IMR-90 (cell line): ENCODE measurements at regions not wholly inside any gene's neighbourhood (a gene's known extent, or its start where the extent isn't known, plus 50 kb on each side); places are given as distances from the start of the nearest gene placed in this dataset.

Experiments
- ATAC-seq: fragments of 200-7000 bp; cut with Tn5 transposase; 2 replicates; pipeline ENCODE4 v1.9.1; 2020; ENCODE audit warnings: low read depth, mild to moderate bottlenecking, moderate library complexity
- BruUV-seq: library from RNA; stranded (reverse); fragments of 400-500 nt; replicated peaks from 2 replicates; lab custom pipeline; 2021; lab: Mats Ljungman, UMichigan
- CTCF ChIA-PET: fragments of 300-600 bp; formaldehyde crosslinking; extraction: SDS; loops from one replicate; lab custom pipeline; 2021; ENCODE audit warnings: antibody characterized with exemption; lab: Yijun Ruan, JAX
- POLR2A ChIA-PET: fragments of 300-600 bp; sonication (Branson Sonifier 250); formaldehyde crosslinking; loops from one replicate; lab custom pipeline; 2022; ENCODE audit warnings: antibody characterized with exemption; ENCODE audit not compliant: unreplicated experiment; lab: Charles Lee
- DNase-seq: peaks from one replicate; pipeline ENCODE4 v3.0.0; 2013
- H2AFZ ChIP-seq: replicated peaks from 2 replicates; pipeline ENCODE3; 2013; ENCODE audit warnings: low read length, mild to moderate bottlenecking; ENCODE audit not compliant: poor library complexity
- H2AK5ac ChIP-seq: 2 replicates; pipeline ENCODE4 v1.6.1; 2013; ENCODE audit warnings: low read depth, low read length, inconsistent platforms
- H2AK9ac ChIP-seq: replicated peaks from 2 replicates; pipeline ENCODE3; 2013; ENCODE audit warnings: mild to moderate bottlenecking, low read depth, low read length, moderate library complexity; ENCODE audit not compliant: poor library complexity
- H2BK120ac ChIP-seq: 2 replicates; pipeline ENCODE4 v1.6.1; 2013; ENCODE audit warnings: low read depth, low read length, inconsistent platforms
- H2BK15ac ChIP-seq: 3 replicates; pipeline ENCODE4 v1.6.1; 2013; ENCODE audit warnings: low read depth, low read length, inconsistent platforms
- H2BK20ac ChIP-seq: 2 replicates; pipeline ENCODE4 v1.6.1; 2013; ENCODE audit warnings: low read depth, mild to moderate bottlenecking, inconsistent platforms, low read length, moderate library complexity
- H2BK5ac ChIP-seq: 2 replicates; pipeline ENCODE4 v1.6.1; 2013; ENCODE audit warnings: mild to moderate bottlenecking, low read depth, low read length, inconsistent platforms; ENCODE audit not compliant: poor library complexity, severe bottlenecking
- H3K14ac ChIP-seq: replicated peaks from 2 replicates; pipeline ENCODE4 v1.6.1; 2013; ENCODE audit warnings: low read depth, low read length, inconsistent platforms
- H3K18ac ChIP-seq: 2 replicates; pipeline ENCODE4 v1.6.1; 2013; ENCODE audit warnings: low read depth, low read length, control low read depth
- H3K23ac ChIP-seq: 2 replicates; pipeline ENCODE4 v1.6.1; 2013; ENCODE audit warnings: low read depth, low read length, inconsistent platforms
- H3K27ac ChIP-seq: 2 replicates; pipeline ENCODE4 v1.5.1; 2013; ENCODE audit warnings: mild to moderate bottlenecking, control low read depth, low read length; ENCODE audit not compliant: insufficient read depth
- H3K27me3 ChIP-seq: 2 replicates; pipeline ENCODE4 v1.6.1; 2013; ENCODE audit warnings: low read length; ENCODE audit not compliant: control insufficient read depth, insufficient read depth
- H3K36me3 ChIP-seq: 2 replicates; pipeline ENCODE4 v1.6.1; 2013; ENCODE audit warnings: low read length, mixed read lengths; ENCODE audit not compliant: control insufficient read depth, insufficient read depth
- H3K4ac ChIP-seq: 2 replicates; pipeline ENCODE4 v1.6.1; 2013; ENCODE audit warnings: low read depth, low read length, inconsistent platforms
- H3K4me1 ChIP-seq: 2 replicates; pipeline ENCODE4 v1.6.1; 2013; ENCODE audit warnings: low read length, mixed read lengths; ENCODE audit not compliant: control insufficient read depth, insufficient read depth
- H3K4me2 ChIP-seq: 2 replicates; pipeline ENCODE4 v1.6.1; 2013; ENCODE audit warnings: low read depth, mild to moderate bottlenecking, control low read depth, low read length, moderate library complexity
- H3K4me3 ChIP-seq: 2 replicates; pipeline ENCODE4 v1.5.1; 2013; ENCODE audit warnings: low read depth, mild to moderate bottlenecking, control low read depth, low read length, moderate library complexity; ENCODE audit not compliant: insufficient read depth
- H3K56ac ChIP-seq: 2 replicates; pipeline ENCODE4 v1.6.1; 2013; ENCODE audit warnings: low read length, inconsistent platforms; ENCODE audit not compliant: insufficient read depth; ENCODE audit errors: extremely low read depth
- H3K79me1 ChIP-seq, 2 experiments: 2 replicates each; pipeline ENCODE4 v1.6.1; 2013; ENCODE audit warnings: low read length in 2 of 2, inconsistent platforms in 1 of 2, low read depth in 1 of 2
- H3K9ac ChIP-seq: 2 replicates; pipeline ENCODE4 v1.6.1; 2013; ENCODE audit warnings: low read depth, low read length, control low read depth
- H3K9me1 ChIP-seq: 2 replicates; pipeline ENCODE4 v1.6.1; 2013; ENCODE audit warnings: low read length, inconsistent platforms; ENCODE audit not compliant: insufficient read depth
- H3K9me3 ChIP-seq: 2 replicates; pipeline ENCODE4 v1.6.1; 2013; ENCODE audit warnings: low read length; ENCODE audit not compliant: control insufficient read depth, insufficient read depth
- H4K20me1 ChIP-seq: 2 replicates; pipeline ENCODE4 v1.6.1; 2013; ENCODE audit warnings: low read length, inconsistent platforms; ENCODE audit not compliant: insufficient read depth
- H4K5ac ChIP-seq: 2 replicates; pipeline ENCODE4 v1.6.1; 2013; ENCODE audit warnings: mild to moderate bottlenecking, low read depth, low read length, control low read depth
- H4K8ac ChIP-seq, 2 experiments: 2 replicates each; pipeline ENCODE4 v1.6.1; 2013; ENCODE audit warnings: low read depth in 2 of 2, low read length in 2 of 2, control low read depth in 1 of 2, inconsistent platforms in 1 of 2
- H4K91ac ChIP-seq: 2 replicates; pipeline ENCODE4 v1.6.1; 2013; ENCODE audit warnings: low read depth, low read length, inconsistent platforms; ENCODE audit not compliant: insufficient read depth
- BHLHE40 ChIP-seq: fragments of 150-350 bp; IDR thresholded peaks from 2 replicates; pipeline ENCODE4 v1.6.1; 2016; ENCODE audit warnings: mild to moderate bottlenecking, low read depth, low read length
- CHD1 ChIP-seq: IDR thresholded peaks from 2 replicates; pipeline ENCODE4 v1.6.1; 2012; ENCODE audit warnings: low read depth, low read length, improper control_type of control experiment
- CTCF ChIP-seq: conservative IDR thresholded peaks from 2 replicates; pipeline ENCODE4 v1.5.1; 2012; ENCODE audit warnings: mild to moderate bottlenecking, low read depth, low read length, improper control_type of control experiment
- ELK1 ChIP-seq: fragments of 150-350 bp; IDR thresholded peaks from 2 replicates; pipeline ENCODE4 v1.6.1; 2016; ENCODE audit warnings: low read depth, mild to moderate bottlenecking, low read length, moderate library complexity, borderline replicate concordance
- FOS ChIP-seq: fragments of 150-350 bp; IDR thresholded peaks from 2 replicates; pipeline ENCODE4 v1.6.1; 2016; ENCODE audit warnings: low read depth, low read length
- MAFK ChIP-seq: IDR thresholded peaks from 2 replicates; pipeline ENCODE4 v1.6.1; 2012; ENCODE audit warnings: low read depth, low read length, improper control_type of control experiment
- MAZ ChIP-seq: IDR thresholded peaks from 2 replicates; pipeline ENCODE4 v1.6.1; 2012; ENCODE audit warnings: low read depth, mild to moderate bottlenecking, low read length, improper control_type of control experiment, moderate library complexity, borderline replicate concordance
- MXI1 ChIP-seq: IDR thresholded peaks from 2 replicates; pipeline ENCODE4 v1.6.1; 2012; ENCODE audit warnings: low read depth, mild to moderate bottlenecking, low read length, moderate library complexity, borderline replicate concordance
- NFE2L2 ChIP-seq: fragments of 150-350 bp; IDR thresholded peaks from 2 replicates; pipeline ENCODE4 v1.6.1; 2016; ENCODE audit warnings: low read depth, mild to moderate bottlenecking, low read length
- RAD21 ChIP-seq: IDR thresholded peaks from 2 replicates; pipeline ENCODE4 v1.6.1; 2012; ENCODE audit warnings: low read length, improper control_type of control experiment
- RCOR1 ChIP-seq: IDR thresholded peaks from 2 replicates; pipeline ENCODE4 v1.6.1; 2012; ENCODE audit warnings: mild to moderate bottlenecking, low read length, improper control_type of control experiment; ENCODE audit not compliant: insufficient replicate concordance
- RFX5 ChIP-seq: IDR thresholded peaks from 2 replicates; pipeline ENCODE4 v1.8.0; 2012; ENCODE audit warnings: low read depth, mild to moderate bottlenecking, low read length, moderate library complexity
- USF2 ChIP-seq: fragments of 150-350 bp; IDR thresholded peaks from 2 replicates; pipeline ENCODE4 v1.6.1; 2017; ENCODE audit warnings: mild to moderate bottlenecking, antibody characterized with exemption, low read length, low read depth
- WGBS, 2 experiments: methylation state at CpG; one replicate each; pipeline versions ENCODE4 v1.1.5 to v1.1.7; 2013; ENCODE audit warnings: missing lambda C conversion rate in 2 of 2; ENCODE audit not compliant: insufficient read length in 1 of 2; ENCODE audit errors: extremely low coverage in 2 of 2; 5-methylcytosine and 5-hydroxymethylcytosine counted together
- dilution Hi-C: fragments of 300-500 bp; cut with HindIII; formaldehyde crosslinking; loops from one replicate; pipeline ENCODE4 v1.14.3; 2018; ENCODE audit warnings: low sequenced_read_pairs; ENCODE audit not compliant: unreplicated experiment
- in situ Hi-C: fragments of 300-500 bp; cut with MboI; formaldehyde crosslinking; loops from 3 replicates; pipeline ENCODE4 v1.14.3; 2019; ENCODE audit warnings: low sequenced_read_pairs, inconsistent platforms, mixed read lengths
- intact Hi-C: fragments of 100-400 bp; cut with micrococcal nuclease; formaldehyde crosslinking; loops from 2 replicates; pipeline ENCODE4 v1.10.0; 2022

- no peak for TF ChIP-seq CTCF
- TF ChIP-seq CHD1 = no peak
- TF ChIP-seq MXI1 = no peak
- no peak for TF ChIP-seq USF2
- TF ChIP-seq RFX5 = no peak
- TF ChIP-seq FOS = no peak
- no peak for TF ChIP-seq MAFK
- no peak for TF ChIP-seq ELK1
- no peak for TF ChIP-seq MAZ
- TF ChIP-seq BHLHE40 = no peak
- TF ChIP-seq RCOR1 = no peak
- TF ChIP-seq NFE2L2 = no peak
- TF ChIP-seq RAD21 = no peak
- Histone ChIP-seq H3K56ac (no peak overlapping the region), H3K27ac (no peak overlapping the region), H3K9me1 (no peaks in the 10 kb centered on the region), H2AK5ac (no peak overlapping the region), H2AFZ (no peak overlapping the region), H3K79me1 (no peaks in the 10 kb centered on the region), H3K27me3 (no peaks in the 10 kb centered on the region), H3K18ac (no peak overlapping the region), H2BK15ac (no peak overlapping the region), H3K14ac (no peak overlapping the region), H2BK120ac (no peak overlapping the region), H2BK5ac (no peak overlapping the region), H3K4me3 (no peak overlapping the region), H3K9me3 (no peaks in the 10 kb centered on the region), H4K91ac (no peak overlapping the region), H3K23ac (no peak overlapping the region), H3K4me1 (no peaks in the 10 kb centered on the region), H2AK9ac (no peak overlapping the region), H3K4me2 (no peak overlapping the region), H4K20me1 (no peaks in the 10 kb centered on the region), H3K9ac (no peak overlapping the region), H3K36me3 (no peaks in the 10 kb centered on the region), H4K8ac (no peak overlapping the region), H2BK20ac (no peak overlapping the region), H4K5ac (no peak overlapping the region), H3K4ac (no peak overlapping the region)
- ChIA-PET CTCF (interaction anchor here (0.9 kb wide), 1 partner anchor 1351 kb away, joined by 3 read pairs; no protein-coding TSS in a partner anchor), POLR2A (no interaction called here)
- DNase-seq (no peak), ATAC-seq (no peak)
- no CpG with 5 or more reads among the region's 3 CpGs for WGBS, 2 experiments
- in situ Hi-C loops (no loop called here), intact Hi-C loops (no loop called here), dilution Hi-C loops (no loop called here)
- no TSS peak for BruUV-seq
Observed at GRCh38 chr3:192993411-192993810, 75.8 kb upstream of the MB21D2 start.
